ENCODE measurements at regions not wholly inside any gene's neighbourhood (a gene's known extent, or its start where the extent isn't known, plus 50 kb on each side); places are given as distances from the start of the nearest gene placed in this dataset.

GRCh38 chr12:75944905-75945432, 86.6 kb downstream of the PHLDA1 start:
- no peak for TF ChIP-seq GATA2 (IDR thresholded peaks at IDR 0.05; ENCODE audit: low read depth, low read length)
- no peak for TF ChIP-seq GATA3 (IDR thresholded peaks at IDR 0.05; ENCODE audit: low read depth, low read length)

All from SH-SY5Y (cell line).